ENCODE measurements at regions not wholly inside any gene's neighbourhood (a gene's known extent, or its start where the extent isn't known, plus 50 kb on each side); places are given as distances from the start of the nearest gene placed in this dataset.

- TF ChIP-seq CTCF (conservative IDR thresholded peaks at IDR 0.05; ENCODE audit: low read length) = no peak
- DNase-seq (ENCODE audit: low read depth) = no peak
- no peak overlapping the region for H3K4me3 ChIP-seq (ENCODE audit: low read length)
These were observed 840.7 kb upstream of the EDIL3 start for GRCh38 chr5:85225388-85225787.

- no peak for DNase-seq (ENCODE audit: low read depth)
- TF ChIP-seq CTCF (conservative IDR thresholded peaks at IDR 0.05; ENCODE audit: low read length) = no peak
- no peak overlapping the region for H3K4me3 ChIP-seq (ENCODE audit: low read length)
These were observed 864.5 kb upstream of the EDIL3 start for GRCh38 chr5:85249204-85249603.

- TF ChIP-seq CTCF (conservative IDR thresholded peaks at IDR 0.05; ENCODE audit: low read length) = no peak
- no peak overlapping the region for H3K4me3 ChIP-seq (ENCODE audit: low read length)
- no peak for DNase-seq (ENCODE audit: low read depth)
These were observed 878.4 kb upstream of the EDIL3 start for GRCh38 chr5:85263125-85263524.

- no peak overlapping the region for H3K4me3 ChIP-seq (ENCODE audit: low read length)
- no peak for DNase-seq (ENCODE audit: low read depth)
- TF ChIP-seq CTCF (conservative IDR thresholded peaks at IDR 0.05; ENCODE audit: low read length) = no peak
These were observed 882.0 kb upstream of the EDIL3 start for GRCh38 chr5:85266692-85267091.

- H3K4me3 ChIP-seq (ENCODE audit: low read length) = no peak overlapping the region
- DNase-seq (ENCODE audit: low read depth) = no peak
- no peak for TF ChIP-seq CTCF (conservative IDR thresholded peaks at IDR 0.05; ENCODE audit: low read length)
These were observed 883.5 kb upstream of the EDIL3 start for GRCh38 chr5:85268194-85268593.

GRCh38 chr5:85278193-85278592 lies 893.5 kb upstream of the EDIL3 start:
- DNase-seq (ENCODE audit: low read depth) = no peak
- TF ChIP-seq CTCF (conservative IDR thresholded peaks at IDR 0.05; ENCODE audit: low read length) = no peak

GRCh38 chr5:85288914-85289313 lies 904.2 kb upstream of the EDIL3 start:
- no peak for TF ChIP-seq CTCF (conservative IDR thresholded peaks at IDR 0.05; ENCODE audit: low read length)
- H3K4me3 ChIP-seq (ENCODE audit: low read length) = no peak overlapping the region
- no peak for DNase-seq (ENCODE audit: low read depth)

More at GRCh38 chr5:85278193-85278592, 893.5 kb upstream of the EDIL3 start:
- H3K4me3 ChIP-seq (ENCODE audit: low read length) = no peak overlapping the region

Data from AG10803 (cell line).